SK-N-SH treated with all-trans-retinoic acid at 6 μM for 48 hours (cell line): ENCODE measurements at regions not wholly inside any gene's neighbourhood (a gene's known extent, or its start where the extent isn't known, plus 50 kb on each side); places are given as distances from the start of the nearest gene placed in this dataset.

ENCODE experiments used
- ARNTL ChIP-seq: fragments of 450-650 bp; formaldehyde crosslinking; IDR thresholded peaks from 2 replicates; pipeline ENCODE4 v1.5.0; 2020; ENCODE audit warnings: low read depth, mild to moderate bottlenecking, moderate library complexity, borderline replicate concordance
- CSDC2 ChIP-seq: fragments of 250-450 bp; sonication (Bioruptor Pico); IDR thresholded peaks from 2 replicates; pipeline ENCODE4 v1.5.0; 2020; ENCODE audit warnings: mild to moderate bottlenecking, moderate library complexity
- GLIS3 ChIP-seq: fragments of 250-450 bp; sonication (Bioruptor Pico); IDR thresholded peaks from 2 replicates; pipeline ENCODE4 v1.5.0; 2020; ENCODE audit warnings: mild to moderate bottlenecking, moderate library complexity
- OSR1 ChIP-seq: fragments of 250-450 bp; sonication (Bioruptor Pico); IDR thresholded peaks from 2 replicates; pipeline ENCODE4 v1.8.0; 2022; ENCODE audit warnings: moderate library complexity, mild to moderate bottlenecking, inconsistent platforms
- PATZ1 ChIP-seq: fragments of 250-450 bp; sonication (Bioruptor Pico); IDR thresholded peaks from 2 replicates; pipeline ENCODE4 v1.8.0; 2020; ENCODE audit warnings: mild to moderate bottlenecking, moderate library complexity, borderline replicate concordance
- RARB ChIP-seq: fragments of 250-450 bp; sonication (Bioruptor Pico); IDR thresholded peaks from 2 replicates; pipeline ENCODE4 v1.8.0; 2021; ENCODE audit warnings: mild to moderate bottlenecking, moderate library complexity
- SNAI2 ChIP-seq: fragments of 250-450 bp; sonication (Bioruptor Pico); IDR thresholded peaks from 2 replicates; pipeline ENCODE4 v1.5.0; 2020; ENCODE audit warnings: mild to moderate bottlenecking, moderate library complexity
- ZC3H10 ChIP-seq: fragments of 250-450 bp; sonication (Bioruptor Pico); IDR thresholded peaks from 2 replicates; pipeline ENCODE4 v1.5.1; 2021; ENCODE audit warnings: mild to moderate bottlenecking, moderate library complexity
- ZFP30 ChIP-seq: fragments of 450-650 bp; formaldehyde crosslinking; IDR thresholded peaks from 2 replicates; pipeline ENCODE4 v1.5.0; 2022; ENCODE audit warnings: mild to moderate bottlenecking, moderate library complexity
- ZNF565 ChIP-seq: fragments of 450-650 bp; formaldehyde crosslinking; conservative IDR thresholded peaks from 2 replicates; pipeline ENCODE4 v1.5.0; 2020; ENCODE audit warnings: low read depth, mild to moderate bottlenecking, moderate library complexity
- ZNF8 ChIP-seq: fragments of 450-650 bp; formaldehyde crosslinking; IDR thresholded peaks from 2 replicates; pipeline ENCODE4 v1.5.0; 2020; ENCODE audit warnings: mild to moderate bottlenecking, moderate library complexity

DNA sequence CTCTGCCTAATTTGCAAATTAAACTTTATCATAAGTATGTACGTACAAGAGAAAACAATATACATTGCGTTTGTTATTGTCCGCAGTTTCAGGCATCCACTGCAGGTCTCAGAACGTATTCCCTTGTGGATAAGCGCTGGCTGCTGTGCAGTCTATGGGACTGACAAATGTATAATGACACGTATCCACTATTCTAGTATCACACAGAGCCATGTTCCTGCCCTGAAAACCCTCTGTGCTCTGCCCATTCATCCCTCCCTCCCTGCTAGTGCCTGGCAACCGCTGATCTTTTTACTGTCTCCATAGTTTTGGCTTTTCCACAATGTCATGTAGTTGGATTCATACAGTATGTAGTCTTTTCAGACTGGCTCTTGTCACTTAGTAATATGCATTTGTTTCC lies 179.4 kb downstream of the MAF start:
- TF ChIP-seq ZNF8 (CRISPR knock-in tag) (no peak), ZFP30 (CRISPR knock-in tag) (no peak), ZNF565 (no peak), SNAI2 (CRISPR knock-in tag) (no peak), RARB (CRISPR knock-in tag) (no peak), ARNTL (CRISPR knock-in tag) (no peak), CSDC2 (CRISPR knock-in tag) (no peak), PATZ1 (CRISPR knock-in tag) (no peak), OSR1 (CRISPR knock-in tag) (no peak), GLIS3 (CRISPR knock-in tag) (no peak), ZC3H10 (CRISPR knock-in tag) (no peak)
